ENCODE measurements at regions not wholly inside any gene's neighbourhood (a gene's known extent, or its start where the extent isn't known, plus 50 kb on each side); places are given as distances from the start of the nearest gene placed in this dataset.

GRCh38 chrX:109925656-109926055 lies 77.3 kb upstream of the TMEM164 start:
- Histone ChIP-seq H3K9me3 (ENCODE audit: control insufficient read depth in 2 of 2, insufficient read depth in 1 of 2, low read depth in 1 of 2, low read length in 1 of 2) (no peaks in the 10 kb centered on the region), H3K4me1 (ENCODE audit: control insufficient read depth in 3 of 3, insufficient read depth in 2 of 3, low read depth in 1 of 3, low read length in 2 of 3) (no peaks in the 10 kb centered on the region), H3K27me3 (ENCODE audit: control insufficient read depth in 3 of 3, insufficient read depth in 3 of 3, low read length in 3 of 3) (no peaks in the 10 kb centered on the region), H3K36me3 (ENCODE audit: control insufficient read depth in 3 of 3, insufficient read depth in 2 of 3, low read depth in 1 of 3, low read length in 3 of 3) (no peaks in the 10 kb centered on the region), H3K4me3 (ENCODE audit: low read depth in 1 of 3, low read length in 3 of 3) (no peak overlapping the region), H3K27ac (ENCODE audit: low read depth in 1 of 3, low read length in 2 of 3) (no peak overlapping the region)
- no peak for FAIRE-seq
- no peak for DNase-seq

- 86 to 94% (median 90%) methylated on average over 5 of the region's 5 CpGs for WGBS, 3 donors
- FAIRE-seq (no peak), DNase-seq (no peak)
- no peak overlapping the region for H3K4me3 ChIP-seq (ENCODE audit: low read depth in 1 of 3, low read length in 3 of 3)
- no peaks in the 10 kb centered on the region for H3K27me3 ChIP-seq (ENCODE audit: control insufficient read depth in 3 of 3, insufficient read depth in 3 of 3, low read length in 3 of 3)
- H3K4me1 ChIP-seq (ENCODE audit: control insufficient read depth in 3 of 3, insufficient read depth in 2 of 3, low read depth in 1 of 3, low read length in 2 of 3): no peaks in the 10 kb centered on the region
- no peaks in the 10 kb centered on the region for H3K9me3 ChIP-seq (ENCODE audit: control insufficient read depth in 2 of 2, insufficient read depth in 1 of 2, low read depth in 1 of 2, low read length in 1 of 2)
- no peaks in the 10 kb centered on the region for H3K36me3 ChIP-seq (ENCODE audit: control insufficient read depth in 3 of 3, insufficient read depth in 2 of 3, low read depth in 1 of 3, low read length in 3 of 3)
- H3K27ac ChIP-seq (ENCODE audit: low read depth in 1 of 3, low read length in 2 of 3): no peak overlapping the region
Measured at GRCh38 chrX:109926118-109926517, 76.8 kb upstream of the TMEM164 start.

- no peaks in the 10 kb centered on the region for H3K36me3 ChIP-seq (ENCODE audit: control insufficient read depth in 3 of 3, insufficient read depth in 2 of 3, low read depth in 1 of 3, low read length in 3 of 3)
- no peak overlapping the region for H3K4me3 ChIP-seq (ENCODE audit: low read depth in 1 of 3, low read length in 3 of 3)
- DNase-seq (no peak), FAIRE-seq (no peak)
- no peaks in the 10 kb centered on the region for H3K27me3 ChIP-seq (ENCODE audit: control insufficient read depth in 3 of 3, insufficient read depth in 3 of 3, low read length in 3 of 3)
- no peak overlapping the region for H3K27ac ChIP-seq (ENCODE audit: low read depth in 1 of 3, low read length in 2 of 3)
- 86 to 90% (median 87%) methylated on average over 5 of the region's 5 CpGs for WGBS, 3 donors
- no peaks in the 10 kb centered on the region for H3K9me3 ChIP-seq (ENCODE audit: control insufficient read depth in 2 of 2, insufficient read depth in 1 of 2, low read depth in 1 of 2, low read length in 1 of 2)
- no peaks in the 10 kb centered on the region for H3K4me1 ChIP-seq (ENCODE audit: control insufficient read depth in 3 of 3, insufficient read depth in 2 of 3, low read depth in 1 of 3, low read length in 2 of 3)
Measured at GRCh38 chrX:109926743-109927662, 75.9 kb upstream of the TMEM164 start.

- DNase-seq (no peak), FAIRE-seq (no peak)
- Histone ChIP-seq H3K27me3 (ENCODE audit: control insufficient read depth in 3 of 3, insufficient read depth in 3 of 3, low read length in 3 of 3) (no peaks in the 10 kb centered on the region), H3K9me3 (ENCODE audit: control insufficient read depth in 2 of 2, insufficient read depth in 1 of 2, low read depth in 1 of 2, low read length in 1 of 2) (no peaks in the 10 kb centered on the region), H3K36me3 (ENCODE audit: control insufficient read depth in 3 of 3, insufficient read depth in 2 of 3, low read depth in 1 of 3, low read length in 3 of 3) (no peaks in the 10 kb centered on the region), H3K4me3 (ENCODE audit: low read depth in 1 of 3, low read length in 3 of 3) (no peak overlapping the region), H3K4me1 (ENCODE audit: control insufficient read depth in 3 of 3, insufficient read depth in 2 of 3, low read depth in 1 of 3, low read length in 2 of 3) (no peaks in the 10 kb centered on the region), H3K27ac (ENCODE audit: low read depth in 1 of 3, low read length in 2 of 3) (no peak overlapping the region)
- 80 to 96% (median 89%) methylated on average over 4 of the region's 4 CpGs for WGBS, 3 donors
Measured at GRCh38 chrX:109927663-109928273, 75.1 kb upstream of the TMEM164 start.

- 68 to 84% (median 70%) methylated on average over 6 of the region's 6 CpGs for WGBS, 3 donors
- no peak for FAIRE-seq
Measured at GRCh38 chrX:109928596-109929335, 74.1 kb upstream of the TMEM164 start.

GRCh38 chrX:109931677-109932076 lies 71.2 kb upstream of the TMEM164 start:
- no peak for DNase-seq
- Histone ChIP-seq H3K4me3 (ENCODE audit: low read depth in 1 of 3, low read length in 3 of 3) (no peak overlapping the region), H3K27me3 (ENCODE audit: control insufficient read depth in 3 of 3, insufficient read depth in 3 of 3, low read length in 3 of 3) (no peaks in the 10 kb centered on the region), H3K4me1 (ENCODE audit: control insufficient read depth in 3 of 3, insufficient read depth in 2 of 3, low read depth in 1 of 3, low read length in 2 of 3) (no peaks in the 10 kb centered on the region), H3K36me3 (ENCODE audit: control insufficient read depth in 3 of 3, insufficient read depth in 2 of 3, low read depth in 1 of 3, low read length in 3 of 3) (no peaks in the 10 kb centered on the region), H3K9me3 (ENCODE audit: control insufficient read depth in 2 of 2, insufficient read depth in 1 of 2, low read depth in 1 of 2, low read length in 1 of 2) (no peaks in the 10 kb centered on the region), H3K27ac (ENCODE audit: low read depth in 1 of 3, low read length in 2 of 3) (no peak overlapping the region)
- no peak for FAIRE-seq

More at GRCh38 chrX:109928596-109929335, 74.1 kb upstream of the TMEM164 start:
- no peak overlapping the region for H3K4me3 ChIP-seq (ENCODE audit: low read depth in 1 of 3, low read length in 3 of 3)
- no peak for DNase-seq
- H3K36me3 ChIP-seq (ENCODE audit: control insufficient read depth in 3 of 3, insufficient read depth in 2 of 3, low read depth in 1 of 3, low read length in 3 of 3): no peaks in the 10 kb centered on the region
- no peak overlapping the region for H3K27ac ChIP-seq (ENCODE audit: low read depth in 1 of 3, low read length in 2 of 3)
- H3K4me1 ChIP-seq (ENCODE audit: control insufficient read depth in 3 of 3, insufficient read depth in 2 of 3, low read depth in 1 of 3, low read length in 2 of 3): no peaks in the 10 kb centered on the region
- no peaks in the 10 kb centered on the region for H3K9me3 ChIP-seq (ENCODE audit: control insufficient read depth in 2 of 2, insufficient read depth in 1 of 2, low read depth in 1 of 2, low read length in 1 of 2)
- no peaks in the 10 kb centered on the region for H3K27me3 ChIP-seq (ENCODE audit: control insufficient read depth in 3 of 3, insufficient read depth in 3 of 3, low read length in 3 of 3)

GRCh38 chrX:109934434-109934833 lies 68.5 kb upstream of the TMEM164 start:
- H3K4me1 ChIP-seq (ENCODE audit: control insufficient read depth in 3 of 3, insufficient read depth in 2 of 3, low read depth in 1 of 3, low read length in 2 of 3): no peaks in the 10 kb centered on the region
- no peak for DNase-seq
- H3K4me3 ChIP-seq (ENCODE audit: low read depth in 1 of 3, low read length in 3 of 3): no peak overlapping the region
- H3K27ac ChIP-seq (ENCODE audit: low read depth in 1 of 3, low read length in 2 of 3): no peak overlapping the region
- FAIRE-seq: no peak
- H3K9me3 ChIP-seq (ENCODE audit: control insufficient read depth in 2 of 2, insufficient read depth in 1 of 2, low read depth in 1 of 2, low read length in 1 of 2): no peaks in the 10 kb centered on the region
- H3K36me3 ChIP-seq (ENCODE audit: control insufficient read depth in 3 of 3, insufficient read depth in 2 of 3, low read depth in 1 of 3, low read length in 3 of 3): no peaks in the 10 kb centered on the region
- H3K27me3 ChIP-seq (ENCODE audit: control insufficient read depth in 3 of 3, insufficient read depth in 3 of 3, low read length in 3 of 3): no peaks in the 10 kb centered on the region
- 56 to 68% (median 64%) methylated on average over 1 of the region's 1 CpG for WGBS, 3 donors

GRCh38 chrX:109934935-109935334 lies 68.0 kb upstream of the TMEM164 start:
- FAIRE-seq: no peak
- DNase-seq: no peak
- no peaks in the 10 kb centered on the region for H3K4me1 ChIP-seq (ENCODE audit: control insufficient read depth in 3 of 3, insufficient read depth in 2 of 3, low read depth in 1 of 3, low read length in 2 of 3)
- WGBS, 3 donors: 54 to 72% (median 68%) methylated on average over 5 of the region's 5 CpGs
- H3K36me3 ChIP-seq (ENCODE audit: control insufficient read depth in 3 of 3, insufficient read depth in 2 of 3, low read depth in 1 of 3, low read length in 3 of 3): no peaks in the 10 kb centered on the region
- H3K27ac ChIP-seq (ENCODE audit: low read depth in 1 of 3, low read length in 2 of 3): no peak overlapping the region
- H3K9me3 ChIP-seq (ENCODE audit: control insufficient read depth in 2 of 2, insufficient read depth in 1 of 2, low read depth in 1 of 2, low read length in 1 of 2): no peaks in the 10 kb centered on the region
- no peaks in the 10 kb centered on the region for H3K27me3 ChIP-seq (ENCODE audit: control insufficient read depth in 3 of 3, insufficient read depth in 3 of 3, low read length in 3 of 3)
- H3K4me3 ChIP-seq (ENCODE audit: low read depth in 1 of 3, low read length in 3 of 3): no peak overlapping the region

Data from small intestine (tissue), 7 donors.